ENCODE measurements at regions not wholly inside any gene's neighbourhood (a gene's known extent, or its start where the extent isn't known, plus 50 kb on each side); places are given as distances from the start of the nearest gene placed in this dataset.

DNA sequence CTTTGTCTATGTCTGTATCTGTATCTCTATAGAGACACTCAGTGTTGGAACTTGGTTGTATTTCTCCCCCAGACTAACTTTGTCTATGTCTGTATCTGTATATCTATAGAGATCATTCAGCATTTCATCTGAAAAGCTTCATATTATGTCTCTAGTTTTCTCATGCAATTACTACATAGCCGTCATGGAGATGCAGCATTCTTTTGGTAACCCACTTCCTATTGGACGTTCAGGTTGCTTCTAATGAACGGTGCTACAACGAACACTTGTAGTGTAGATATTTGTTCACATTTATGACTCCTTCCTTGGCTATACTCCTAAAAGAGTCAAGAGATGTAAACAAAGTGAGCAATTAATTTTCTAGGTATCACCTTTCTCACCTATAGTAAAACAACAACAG lies 81.5 kb upstream of the KCNA1 start:
- Histone ChIP-seq H4K8ac (ENCODE audit: low read depth, low read length) (no peak overlapping the region), H3K23ac (ENCODE audit: low read length) (no peak overlapping the region), H2AFZ (ENCODE audit: insufficient read depth, low read length, poor library complexity) (no peak overlapping the region), H2AK5ac (ENCODE audit: low read length) (no peak overlapping the region), H2BK5ac (ENCODE audit: low read depth, low read length, poor library complexity) (no peak overlapping the region), H3K4me1 (ENCODE audit: control insufficient read depth in 1 of 2, insufficient read depth in 2 of 2, low read length in 2 of 2) (peaks cover 0 to 3% of the 10 kb centered on the region in 2 experiments), H2BK12ac (ENCODE audit: low read length) (no peak overlapping the region), H4K12ac (ENCODE audit: low read depth, low read length) (no peak overlapping the region), H3K9ac (ENCODE audit: low read length) (no peak overlapping the region), H3K18ac (ENCODE audit: low read length) (no peak overlapping the region), H3K14ac (ENCODE audit: low read length) (no peak overlapping the region), H3K4me2 (ENCODE audit: low read length) (no peak overlapping the region), H3K36me3 (ENCODE audit: control insufficient read depth in 1 of 2, insufficient read depth in 2 of 2, low read length in 2 of 2) (no peaks in the 10 kb centered on the region), H3K9me3 (ENCODE audit: insufficient read depth, low read depth, low read length) (peaks cover 6% of the 10 kb centered on the region), H3K79me2 (ENCODE audit: control insufficient read depth, insufficient read depth, low read length, poor library complexity) (no peaks in the 10 kb centered on the region), H3K4me3 (ENCODE audit: low read depth, low read length) (no peak overlapping the region), H3K4ac (ENCODE audit: low read depth, low read length) (no peak overlapping the region), H2BK120ac (ENCODE audit: insufficient read depth, low read length, poor library complexity) (no peak overlapping the region), H3K27me3 (ENCODE audit: insufficient read depth, low read length) (no peaks in the 10 kb centered on the region), H4K91ac (ENCODE audit: low read depth, low read length) (no peak overlapping the region), H3K27ac (ENCODE audit: low read depth, low read length) (no peak overlapping the region), H3K79me1 (ENCODE audit: low read length) (no peaks in the 10 kb centered on the region)
- WGBS (ENCODE audit: extremely low coverage, insufficient coverage, insufficient read length) = no CpG with 5 or more reads among the region's 4 CpGs
- DNase-seq = no peak

DNA sequence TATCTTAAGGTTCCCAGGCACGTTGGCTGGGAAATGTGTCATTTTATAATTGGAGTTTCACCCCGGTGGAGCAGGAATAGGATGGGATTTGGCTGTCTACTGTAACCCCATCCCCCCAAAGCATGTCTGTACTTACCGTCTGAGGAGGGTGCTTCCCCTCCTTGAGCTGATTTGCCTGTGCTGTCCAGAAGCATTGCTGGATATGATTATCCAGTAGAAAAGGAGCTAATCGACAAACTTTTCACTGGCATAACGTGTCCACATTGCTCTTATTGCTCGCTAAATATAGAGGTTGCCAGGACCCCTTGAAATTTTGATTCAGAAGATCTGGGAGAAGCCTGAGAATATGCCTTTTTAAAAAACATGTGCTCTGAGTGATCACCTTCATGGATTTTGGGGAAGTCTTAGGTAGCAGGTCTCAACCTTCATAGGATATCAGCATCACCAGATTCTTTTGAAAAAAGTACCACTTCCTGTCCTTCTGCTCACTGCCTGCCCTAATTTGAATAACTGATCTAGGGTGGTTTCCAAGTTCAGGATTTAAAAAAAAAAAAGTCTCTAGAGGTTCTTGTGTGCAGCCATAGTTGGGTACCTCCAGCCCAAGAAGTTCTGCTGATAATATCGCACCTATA lies 80.4 kb upstream of the KCNA1 start:
- no peaks in the 10 kb centered on the region for H3K79me1 ChIP-seq (ENCODE audit: low read length)
- no peak overlapping the region for H3K4me3 ChIP-seq (ENCODE audit: low read depth, low read length)
- H2BK5ac ChIP-seq (ENCODE audit: low read depth, low read length, poor library complexity) = no peak overlapping the region
- no peak overlapping the region for H3K18ac ChIP-seq (ENCODE audit: low read length)
- no peak overlapping the region for H3K27ac ChIP-seq (ENCODE audit: low read depth, low read length)
- no peak overlapping the region for H4K12ac ChIP-seq (ENCODE audit: low read depth, low read length)
- H3K4me1 ChIP-seq (ENCODE audit: control insufficient read depth in 1 of 2, insufficient read depth in 2 of 2, low read length in 2 of 2) = no peaks in the 10 kb centered on the region
- no peak overlapping the region for H2AK5ac ChIP-seq (ENCODE audit: low read length)
- no peak overlapping the region for H2BK120ac ChIP-seq (ENCODE audit: insufficient read depth, low read length, poor library complexity)
- no peak overlapping the region for H2BK12ac ChIP-seq (ENCODE audit: low read length)
- H4K91ac ChIP-seq (ENCODE audit: low read depth, low read length) = no peak overlapping the region
- DNase-seq = no peak
- no peak overlapping the region for H4K8ac ChIP-seq (ENCODE audit: low read depth, low read length)
- H3K79me2 ChIP-seq (ENCODE audit: control insufficient read depth, insufficient read depth, low read length, poor library complexity) = no peaks in the 10 kb centered on the region
- no peak overlapping the region for H3K4ac ChIP-seq (ENCODE audit: low read depth, low read length)
- H3K14ac ChIP-seq (ENCODE audit: low read length) = no peak overlapping the region
- H3K9me3 ChIP-seq (ENCODE audit: insufficient read depth, low read depth, low read length) = peaks cover 7% of the 10 kb centered on the region
- no peak overlapping the region for H3K9ac ChIP-seq (ENCODE audit: low read length)
- no CpG with 5 or more reads among the region's 7 CpGs for WGBS (ENCODE audit: extremely low coverage, insufficient coverage, insufficient read length)
- H2AFZ ChIP-seq (ENCODE audit: insufficient read depth, low read length, poor library complexity) = no peak overlapping the region
- no peaks in the 10 kb centered on the region for H3K27me3 ChIP-seq (ENCODE audit: insufficient read depth, low read length)
- no peaks in the 10 kb centered on the region for H3K36me3 ChIP-seq (ENCODE audit: control insufficient read depth in 1 of 2, insufficient read depth in 2 of 2, low read length in 2 of 2)
- no peak overlapping the region for H3K4me2 ChIP-seq (ENCODE audit: low read length)
- no peak overlapping the region for H3K23ac ChIP-seq (ENCODE audit: low read length)

DNA sequence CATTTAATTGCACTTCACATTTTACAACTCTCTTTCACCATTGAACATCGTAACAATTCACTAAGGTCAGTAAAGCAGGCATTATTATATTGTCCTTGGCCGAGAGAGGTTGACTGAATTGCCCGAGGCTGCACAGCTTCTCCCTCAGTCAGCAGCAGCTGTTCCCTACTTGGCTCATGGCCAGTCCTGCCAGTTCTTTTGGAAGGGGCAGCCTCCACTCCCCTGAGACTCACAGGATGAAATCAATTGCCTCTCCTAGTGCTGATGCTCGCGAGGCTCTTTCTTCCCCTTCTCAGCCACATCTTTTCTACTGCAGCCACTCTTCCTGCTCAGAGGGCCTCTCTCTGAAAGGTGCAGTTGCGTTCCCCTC lies 79.9 kb upstream of the KCNA1 start:
- no peak overlapping the region for H2BK120ac ChIP-seq (ENCODE audit: insufficient read depth, low read length, poor library complexity)
- H4K12ac ChIP-seq (ENCODE audit: low read depth, low read length) = no peak overlapping the region
- H3K27me3 ChIP-seq (ENCODE audit: insufficient read depth, low read length) = no peaks in the 10 kb centered on the region
- no peak overlapping the region for H3K14ac ChIP-seq (ENCODE audit: low read length)
- no peak overlapping the region for H2AK5ac ChIP-seq (ENCODE audit: low read length)
- H3K9me3 ChIP-seq (ENCODE audit: insufficient read depth, low read depth, low read length) = peaks cover 7% of the 10 kb centered on the region
- DNase-seq = no peak
- no peak overlapping the region for H3K27ac ChIP-seq (ENCODE audit: low read depth, low read length)
- no peak overlapping the region for H3K23ac ChIP-seq (ENCODE audit: low read length)
- no peak overlapping the region for H4K91ac ChIP-seq (ENCODE audit: low read depth, low read length)
- no peak overlapping the region for H2BK5ac ChIP-seq (ENCODE audit: low read depth, low read length, poor library complexity)
- no peak overlapping the region for H3K18ac ChIP-seq (ENCODE audit: low read length)
- no peak overlapping the region for H3K4me2 ChIP-seq (ENCODE audit: low read length)
- no peaks in the 10 kb centered on the region for H3K79me2 ChIP-seq (ENCODE audit: control insufficient read depth, insufficient read depth, low read length, poor library complexity)
- H3K79me1 ChIP-seq (ENCODE audit: low read length) = no peaks in the 10 kb centered on the region
- no CpG with 5 or more reads among the region's 6 CpGs for WGBS (ENCODE audit: extremely low coverage, insufficient coverage, insufficient read length)
- H2BK12ac ChIP-seq (ENCODE audit: low read length) = no peak overlapping the region
- H3K9ac ChIP-seq (ENCODE audit: low read length) = no peak overlapping the region
- no peaks in the 10 kb centered on the region for H3K4me1 ChIP-seq (ENCODE audit: control insufficient read depth in 1 of 2, insufficient read depth in 2 of 2, low read length in 2 of 2)
- H3K4ac ChIP-seq (ENCODE audit: low read depth, low read length) = no peak overlapping the region
- no peaks in the 10 kb centered on the region for H3K36me3 ChIP-seq (ENCODE audit: control insufficient read depth in 1 of 2, insufficient read depth in 2 of 2, low read length in 2 of 2)
- no peak overlapping the region for H3K4me3 ChIP-seq (ENCODE audit: low read depth, low read length)
- no peak overlapping the region for H4K8ac ChIP-seq (ENCODE audit: low read depth, low read length)
- no peak overlapping the region for H2AFZ ChIP-seq (ENCODE audit: insufficient read depth, low read length, poor library complexity)

DNA sequence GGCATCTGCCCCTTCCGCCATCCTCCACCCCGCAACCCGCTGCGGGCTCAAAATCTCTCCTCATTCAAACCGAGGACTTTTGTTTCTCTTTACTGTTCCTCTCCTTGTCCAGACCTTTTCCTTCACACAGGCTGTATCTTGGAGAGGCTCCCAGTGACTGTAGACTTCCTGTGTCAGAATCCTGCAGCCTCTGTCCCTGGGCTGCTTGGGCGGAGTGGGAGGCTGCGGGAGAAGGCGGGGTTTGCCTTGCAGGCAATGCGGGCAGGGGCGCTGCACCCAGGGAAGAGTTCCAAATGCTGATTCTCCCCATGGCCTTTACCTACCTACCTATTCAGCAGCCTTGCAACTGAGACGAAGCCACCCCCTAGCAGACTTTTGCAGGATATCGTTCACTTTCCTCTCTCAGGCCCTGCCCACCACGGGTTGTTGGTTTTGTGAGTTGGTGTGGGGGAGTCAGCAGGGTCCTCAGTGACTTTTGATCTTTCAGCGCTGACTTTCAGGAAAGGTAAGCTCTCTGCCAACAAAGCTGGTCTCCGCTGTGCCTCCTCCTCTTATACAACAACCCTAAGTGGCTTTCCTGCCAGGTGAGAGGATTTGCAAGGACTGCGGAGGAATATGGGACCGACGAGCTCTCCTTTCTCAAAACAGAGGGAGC lies 79.0 kb upstream of the KCNA1 start:
- H3K18ac ChIP-seq (ENCODE audit: low read length) = no peak overlapping the region
- no peak overlapping the region for H3K4me3 ChIP-seq (ENCODE audit: low read depth, low read length)
- H4K91ac ChIP-seq (ENCODE audit: low read depth, low read length) = no peak overlapping the region
- H2AK5ac ChIP-seq (ENCODE audit: low read length) = no peak overlapping the region
- no peaks in the 10 kb centered on the region for H3K4me1 ChIP-seq (ENCODE audit: control insufficient read depth in 1 of 2, insufficient read depth in 2 of 2, low read length in 2 of 2)
- H3K79me2 ChIP-seq (ENCODE audit: control insufficient read depth, insufficient read depth, low read length, poor library complexity) = no peaks in the 10 kb centered on the region
- H3K27me3 ChIP-seq (ENCODE audit: insufficient read depth, low read length) = no peaks in the 10 kb centered on the region
- no peak overlapping the region for H3K4ac ChIP-seq (ENCODE audit: low read depth, low read length)
- H3K79me1 ChIP-seq (ENCODE audit: low read length) = no peaks in the 10 kb centered on the region
- H3K4me2 ChIP-seq (ENCODE audit: low read length) = no peak overlapping the region
- no peak overlapping the region for H2BK120ac ChIP-seq (ENCODE audit: insufficient read depth, low read length, poor library complexity)
- H3K9ac ChIP-seq (ENCODE audit: low read length) = no peak overlapping the region
- no peak overlapping the region for H2AFZ ChIP-seq (ENCODE audit: insufficient read depth, low read length, poor library complexity)
- no peak overlapping the region for H3K27ac ChIP-seq (ENCODE audit: low read depth, low read length)
- no peak overlapping the region for H2BK12ac ChIP-seq (ENCODE audit: low read length)
- H3K23ac ChIP-seq (ENCODE audit: low read length) = no peak overlapping the region
- peaks cover 7% of the 10 kb centered on the region for H3K9me3 ChIP-seq (ENCODE audit: insufficient read depth, low read depth, low read length)
- H4K8ac ChIP-seq (ENCODE audit: low read depth, low read length) = no peak overlapping the region
- H3K14ac ChIP-seq (ENCODE audit: low read length) = no peak overlapping the region
- no peak overlapping the region for H2BK5ac ChIP-seq (ENCODE audit: low read depth, low read length, poor library complexity)
- H4K12ac ChIP-seq (ENCODE audit: low read depth, low read length) = no peak overlapping the region
- no peaks in the 10 kb centered on the region for H3K36me3 ChIP-seq (ENCODE audit: control insufficient read depth in 1 of 2, insufficient read depth in 2 of 2, low read length in 2 of 2)
- no CpG with 5 or more reads among the region's 18 CpGs for WGBS (ENCODE audit: extremely low coverage, insufficient coverage, insufficient read length)
- no peak for DNase-seq
